A549 (cell line): ENCODE measurements at regions not wholly inside any gene's neighbourhood (a gene's known extent, or its start where the extent isn't known, plus 50 kb on each side); places are given as distances from the start of the nearest gene placed in this dataset.

Experiments used
- ATAC-seq, 2 experiments: fragments of 200-7000 bp in 1 of 2; fragments of >200 bp in 1 of 2; cut with Nextera tagmentation in 1 of 2; cut with Tn5 transposase in 1 of 2; 3 replicates each; pipeline versions ENCODE4 v1.8.0 to v1.9.1; 2018 to 2020; ENCODE audit warnings: mild to moderate bottlenecking in 1 of 2, moderate library complexity in 1 of 2
- CTCF ChIA-PET: fragments of 300-600 bp; sonication (Branson Sonifier 250); formaldehyde crosslinking; extraction: SDS; loops from one replicate; lab custom pipeline; 2021; ENCODE audit warnings: antibody characterized with exemption, inconsistent platforms; lab: Yijun Ruan, JAX
- POLR2A ChIA-PET: fragments of 350-600 bp; formaldehyde crosslinking; extraction: SDS; loops from one replicate; lab custom pipeline; 2021; ENCODE audit warnings: antibody characterized with exemption, inconsistent platforms; lab: Yijun Ruan, JAX
- DNase-seq, 2 experiments: peaks; one replicate each; pipeline versions ENCODE4 v3.0.0 to v3.0.0-alpha.2; 2011 to 2016; ENCODE audit warnings: low read depth in 1 of 2, low spot score in 1 of 2
- FAIRE-seq: peaks from 2 replicates; lab custom pipeline; 2011; peaks lifted over from hg19 to GRCh38; lab: Jason Lieb, UNC
- H3K27ac ChIP-seq, 2 experiments: fragments of >200 bp; sonication (Bioruptor Twin); formaldehyde crosslinking; 3 replicates each; pipeline ENCODE4 v1.5.1; 2016 to 2017
- H3K4me1 ChIP-seq: fragments of >200 bp; sonication (Bioruptor Twin); formaldehyde crosslinking; 3 replicates; pipeline ENCODE4 v1.6.1; 2016
- H3K4me2 ChIP-seq: fragments of >200 bp; sonication (Bioruptor Twin); formaldehyde crosslinking; 3 replicates; pipeline ENCODE4 v1.6.1; 2016
- H3K4me3 ChIP-seq: fragments of >200 bp; sonication (Bioruptor Twin); formaldehyde crosslinking; 3 replicates; pipeline ENCODE4 v1.5.1; 2016
- H3K9me3 ChIP-seq: fragments of >200 bp; sonication (Bioruptor Twin); formaldehyde crosslinking; 3 replicates; pipeline ENCODE4 v1.6.1; 2016
- CBX2 ChIP-seq: fragments of 200-600 bp; sonication (generic); IDR thresholded peaks from 2 replicates; pipeline ENCODE4 v1.6.1; 2016; ENCODE audit warnings: low read depth, mild to moderate bottlenecking, borderline replicate concordance
- EHF ChIP-seq: fragments of 250-450 bp; sonication (Bioruptor Pico); IDR thresholded peaks from 2 replicates; pipeline ENCODE4 v1.5.0; 2020; ENCODE audit warnings: mild to moderate bottlenecking
- EHMT2 ChIP-seq: fragments of 200-600 bp; sonication (generic); IDR thresholded peaks from 2 replicates; pipeline ENCODE4 v1.6.1; 2016; ENCODE audit warnings: antibody characterized with exemption, low read depth, mild to moderate bottlenecking, moderate library complexity
- ELK1 ChIP-seq: fragments of 150-350 bp; IDR thresholded peaks from 2 replicates; pipeline ENCODE4 v1.6.1; 2014; ENCODE audit warnings: low read depth, mild to moderate bottlenecking, low read length
- EP300 ChIP-seq, 2 experiments: fragments of >200 bp; sonication (Bioruptor Twin); formaldehyde crosslinking; IDR thresholded peaks; 2 replicates in 1 of 2; 3 replicates in 1 of 2; pipeline ENCODE4 v1.6.1; 2016 to 2017
- FOSB ChIP-seq: fragments of 250-450 bp; sonication (Bioruptor Pico); IDR thresholded peaks from 2 replicates; pipeline ENCODE4 v1.5.0; 2020; ENCODE audit warnings: mild to moderate bottlenecking, moderate library complexity
- FOXS1 ChIP-seq: fragments of 250-450 bp; sonication (Bioruptor Pico); IDR thresholded peaks from 2 replicates; pipeline ENCODE4 v1.5.0; 2020; ENCODE audit warnings: mild to moderate bottlenecking, moderate library complexity
- HOXA7 ChIP-seq: fragments of 250-450 bp; sonication (Bioruptor Pico); IDR thresholded peaks from 2 replicates; pipeline ENCODE4 v1.5.0; 2020; ENCODE audit warnings: mild to moderate bottlenecking, moderate library complexity
- HOXB5 ChIP-seq: fragments of 250-450 bp; sonication (Bioruptor Pico); IDR thresholded peaks from 2 replicates; pipeline ENCODE4 v1.5.0; 2020; ENCODE audit warnings: mild to moderate bottlenecking, moderate library complexity
- JUN ChIP-seq, 2 experiments: fragments of >200 bp; sonication (Bioruptor Twin); formaldehyde crosslinking; IDR thresholded peaks; 2 replicates in 1 of 2; 3 replicates in 1 of 2; pipeline ENCODE4 v1.6.1; 2016 to 2017
- MAZ ChIP-seq: fragments of 150-350 bp; IDR thresholded peaks from 2 replicates; pipeline ENCODE4 v1.6.1; 2014; ENCODE audit warnings: antibody characterized with exemption, low read depth, low read length, borderline replicate concordance
- NR3C1 ChIP-seq: fragments of >200 bp; sonication (Bioruptor Twin); formaldehyde crosslinking; IDR thresholded peaks from 3 replicates; pipeline ENCODE4 v1.6.1; 2017
- PHF8 ChIP-seq: fragments of 200-600 bp; sonication (generic); IDR thresholded peaks from 2 replicates; pipeline ENCODE4 v1.6.1; 2016; ENCODE audit warnings: low read depth, mild to moderate bottlenecking, antibody characterized with exemption, moderate library complexity, borderline replicate concordance
- RAD21 ChIP-seq, 2 experiments: fragments of >200 bp in 1 of 2; sonication (Bioruptor Twin) in 1 of 2; formaldehyde crosslinking in 1 of 2; IDR thresholded peaks in 1 of 2; conservative IDR thresholded peaks in 1 of 2; 2 replicates in 1 of 2; 3 replicates in 1 of 2; pipeline ENCODE4 v1.6.1; 2012 to 2018; ENCODE audit warnings: inconsistent platforms in 1 of 2
- REST ChIP-seq: fragments of 200-600 bp; sonication (generic); IDR thresholded peaks from 2 replicates; pipeline ENCODE4 v1.6.1; 2016; ENCODE audit warnings: antibody characterized with exemption, mild to moderate bottlenecking, moderate library complexity
- RFX5 ChIP-seq: fragments of 450-650 bp; IDR thresholded peaks from 2 replicates; pipeline ENCODE4 v1.7.1; 2014; ENCODE audit warnings: antibody characterized with exemption, mild to moderate bottlenecking, moderate library complexity
- RNF2 ChIP-seq: fragments of 200-600 bp; sonication (generic); IDR thresholded peaks from 2 replicates; pipeline ENCODE4 v1.6.1; 2016; ENCODE audit warnings: low read depth, mild to moderate bottlenecking, antibody characterized with exemption, moderate library complexity, borderline replicate concordance
- TP53 ChIP-seq: fragments of 250-450 bp; sonication (Bioruptor Pico); IDR thresholded peaks from 2 replicates; pipeline ENCODE4 v1.5.0; 2021; ENCODE audit warnings: mild to moderate bottlenecking, moderate library complexity
- ZC3H11A ChIP-seq: fragments of 450-650 bp; IDR thresholded peaks from 2 replicates; pipeline ENCODE4 v1.6.1; 2014; ENCODE audit warnings: antibody characterized with exemption, mild to moderate bottlenecking
- ZNF302 ChIP-seq: fragments of 250-450 bp; sonication (Bioruptor Pico); IDR thresholded peaks from 2 replicates; pipeline ENCODE4 v1.9.0; 2021; ENCODE audit warnings: inconsistent platforms, mild to moderate bottlenecking, moderate library complexity
- WGBS: methylation state at CpG from one replicate; pipeline ENCODE4 v1.1.6; 2017; ENCODE audit errors: missing lambda C conversion rate; 5-methylcytosine and 5-hydroxymethylcytosine counted together

GRCh38 chr2:35538796-35539195, 816.8 kb upstream of the CRIM1 start:
- ChIA-PET CTCF (no interaction called here), POLR2A (no interaction called here)
- Histone ChIP-seq H3K27ac (no peak overlapping the region), H3K4me1 (no peaks in the 10 kb centered on the region), H3K9me3 (no peaks in the 10 kb centered on the region), H3K4me2 (no peak overlapping the region), H3K4me3 (no peak overlapping the region)
- TF ChIP-seq FOSB (no peak), HOXA7 (no peak), HOXB5 (CRISPR knock-in tag) (no peak), MAZ (no peak), ELK1 (no peak), JUN (IDR thresholded peaks at IDR 0.05) (no peak), RFX5 (no peak), FOXS1 (no peak), ZNF302 (CRISPR knock-in tag) (no peak), PHF8 (no peak), EHMT2 (no peak), EP300 (IDR thresholded peaks at IDR 0.05) (no peak), NR3C1 (no peak), EHF (CRISPR knock-in tag) (no peak)
- ATAC-seq (no peak), DNase-seq (no peak), FAIRE-seq (no peak)
- 2% methylated on average over 3 of the region's 3 CpGs for WGBS

- CTCF ChIA-PET: no interaction called here
- 5% methylated on average over 5 of the region's 5 CpGs for WGBS
Observed at GRCh38 chr2:35530615-35531135, 824.9 kb upstream of the CRIM1 start.

GRCh38 chr2:35526741-35527140, 828.8 kb upstream of the CRIM1 start:
- no peaks in the 10 kb centered on the region for H3K9me3 ChIP-seq
- DNase-seq (no peak), FAIRE-seq (no peak), ATAC-seq (no peak)
- H3K27ac ChIP-seq: no peak overlapping the region
- no peak for TF ChIP-seq RNF2
- TF ChIP-seq REST: peak; percentile 67; the same call in 1 of the 2 replicates
- 28% methylated on average over 2 of the region's 2 CpGs for WGBS
- H3K4me3 ChIP-seq: no peak overlapping the region
- ChIA-PET CTCF (no interaction called here), POLR2A (no interaction called here)
- H3K4me1 ChIP-seq: no peaks in the 10 kb centered on the region
- H3K4me2 ChIP-seq: no peak overlapping the region

More at GRCh38 chr2:35530615-35531135, 824.9 kb upstream of the CRIM1 start:
- no peak overlapping the region for H3K27ac ChIP-seq
- POLR2A ChIA-PET: no interaction called here
- H3K4me1 ChIP-seq: no peaks in the 10 kb centered on the region
- DNase-seq (no peak), ATAC-seq (no peak), FAIRE-seq (no peak)
- no peak for TF ChIP-seq JUN (IDR thresholded peaks at IDR 0.05)
- TF ChIP-seq RAD21 (conservative IDR thresholded peaks at IDR 0.05 in 1 of 2, IDR thresholded peaks at IDR 0.05 in 1 of 2): no peak
- no peak for TF ChIP-seq CBX2
- no peak for TF ChIP-seq TP53
- TF ChIP-seq ZC3H11A: no peak
- H3K9me3 ChIP-seq: no peaks in the 10 kb centered on the region
- no peak overlapping the region for H3K4me3 ChIP-seq
- H3K4me2 ChIP-seq: no peak overlapping the region
